ENCODE measurements at regions not wholly inside any gene's neighbourhood (a gene's known extent, or its start where the extent isn't known, plus 50 kb on each side); places are given as distances from the start of the nearest gene placed in this dataset.

GRCh38 chr4:153109296-153109849 lies 94.9 kb upstream of the TRIM2 start:
- DNase-seq: no peak

GRCh38 chr4:153110739-153111138 lies 93.5 kb upstream of the TRIM2 start:
- DNase-seq: no peak

GRCh38 chr4:153111426-153112040 lies 92.7 kb upstream of the TRIM2 start:
- DNase-seq: no peak

GRCh38 chr4:153112041-153112441 lies 92.2 kb upstream of the TRIM2 start:
- peak; percentile 36 to 47 for DNase-seq

- peak in 1 of 2 experiments; percentile 32 for DNase-seq
Measured at GRCh38 chr4:153113061-153113837, 91.0 kb upstream of the TRIM2 start.

- DNase-seq: peak in 1 of 2 experiments; percentile 24
Measured at GRCh38 chr4:153113838-153114105, 90.5 kb upstream of the TRIM2 start.

- DNase-seq: peak; percentile 58 to 68
Measured at GRCh38 chr4:153114771-153115321, 89.4 kb upstream of the TRIM2 start.

- peak; percentile 67 to 80 for DNase-seq
Measured at GRCh38 chr4:153115322-153116290, 88.6 kb upstream of the TRIM2 start.

GRCh38 chr4:153116291-153116680 lies 88.0 kb upstream of the TRIM2 start:
- no peak for DNase-seq

GRCh38 chr4:153116801-153117200 lies 87.4 kb upstream of the TRIM2 start:
- no peak for DNase-seq

- DNase-seq: no peak
Measured at GRCh38 chr4:153117554-153117953, 86.7 kb upstream of the TRIM2 start.

GRCh38 chr4:153119626-153120025 lies 84.6 kb upstream of the TRIM2 start:
- DNase-seq: no peak

- DNase-seq: no peak
Measured at GRCh38 chr4:153120235-153120634, 84.0 kb upstream of the TRIM2 start.

- no peak for DNase-seq
Measured at GRCh38 chr4:153122855-153123254, 81.4 kb upstream of the TRIM2 start.

GRCh38 chr4:153126137-153126536 lies 78.1 kb upstream of the TRIM2 start:
- DNase-seq: no peak

- peak; percentile 88 to 89 for DNase-seq
Measured at GRCh38 chr4:153127760-153128494, 76.3 kb upstream of the TRIM2 start.

GRCh38 chr4:153131596-153131995 lies 72.6 kb upstream of the TRIM2 start:
- no peak for DNase-seq

- DNase-seq: no peak
Measured at GRCh38 chr4:153137159-153137558, 67.1 kb upstream of the TRIM2 start.

- no peak for DNase-seq
Measured at GRCh38 chr4:153137677-153138630, 66.3 kb upstream of the TRIM2 start.

- no peak for DNase-seq
Measured at GRCh38 chr4:153138736-153139135, 65.5 kb upstream of the TRIM2 start.

- no peak for DNase-seq
Measured at GRCh38 chr4:153140294-153140693, 63.9 kb upstream of the TRIM2 start.
